IPS-NIHi11 (cell line): ENCODE measurements at regions not wholly inside any gene's neighbourhood (a gene's known extent, or its start where the extent isn't known, plus 50 kb on each side); places are given as distances from the start of the nearest gene placed in this dataset.

Experiments used
- DNase-seq: peaks from one replicate; pipeline ENCODE4 v3.0.0; 2012; ENCODE audit warnings: mixed read lengths, low spot score

GRCh38 chr2:11953258-11953657, 206.8 kb downstream of the LPIN1 start:
- no peak for DNase-seq

DNA sequence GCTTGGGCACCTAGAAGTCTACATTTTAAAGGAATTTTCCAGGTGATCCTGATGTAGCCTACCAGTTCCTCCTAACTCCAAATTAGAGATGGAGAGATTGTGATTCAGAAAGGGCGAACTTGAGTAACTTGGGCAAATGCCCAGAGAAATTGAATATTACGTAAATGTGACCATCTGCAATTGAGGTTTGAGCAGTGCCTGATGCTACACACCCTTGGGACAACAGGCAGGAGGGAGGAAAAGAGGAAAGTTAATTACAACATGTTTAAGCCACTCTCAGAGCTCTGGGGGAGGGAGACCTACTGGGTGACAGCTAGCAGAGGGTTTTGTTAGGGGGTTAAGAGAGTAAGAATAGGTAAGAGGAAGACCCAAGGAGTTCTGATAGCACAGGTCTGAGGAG, 208.9 kb downstream of the LPIN1 start:
- no peak for DNase-seq

DNA sequence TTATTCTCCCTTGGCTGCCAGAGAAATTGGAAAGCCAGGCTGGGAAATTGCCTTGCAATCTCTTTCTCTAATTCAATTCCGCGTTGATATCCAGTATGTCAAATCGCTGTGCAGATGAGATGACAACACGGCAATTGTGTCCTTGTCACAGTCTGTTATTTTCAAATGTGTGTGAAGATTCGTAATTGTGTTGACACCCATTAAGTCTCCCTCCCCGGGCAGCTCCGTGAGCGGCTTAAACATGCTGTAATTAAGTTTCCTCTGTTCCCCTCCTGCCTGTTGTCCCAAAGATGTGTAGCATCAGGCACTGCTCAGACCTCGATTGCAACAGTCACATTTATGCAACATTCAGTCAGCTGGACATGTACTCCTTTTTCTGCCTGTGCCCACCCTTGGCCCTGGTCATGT, 209.5 kb downstream of the LPIN1 start:
- DNase-seq: no peak

- DNase-seq: no peak
These were observed 216.4 kb downstream of the LPIN1 start for GRCh38 chr2:11962707-11963328.

GRCh38 chr2:11963966-11964365, 217.5 kb downstream of the LPIN1 start:
- no peak for DNase-seq

DNA sequence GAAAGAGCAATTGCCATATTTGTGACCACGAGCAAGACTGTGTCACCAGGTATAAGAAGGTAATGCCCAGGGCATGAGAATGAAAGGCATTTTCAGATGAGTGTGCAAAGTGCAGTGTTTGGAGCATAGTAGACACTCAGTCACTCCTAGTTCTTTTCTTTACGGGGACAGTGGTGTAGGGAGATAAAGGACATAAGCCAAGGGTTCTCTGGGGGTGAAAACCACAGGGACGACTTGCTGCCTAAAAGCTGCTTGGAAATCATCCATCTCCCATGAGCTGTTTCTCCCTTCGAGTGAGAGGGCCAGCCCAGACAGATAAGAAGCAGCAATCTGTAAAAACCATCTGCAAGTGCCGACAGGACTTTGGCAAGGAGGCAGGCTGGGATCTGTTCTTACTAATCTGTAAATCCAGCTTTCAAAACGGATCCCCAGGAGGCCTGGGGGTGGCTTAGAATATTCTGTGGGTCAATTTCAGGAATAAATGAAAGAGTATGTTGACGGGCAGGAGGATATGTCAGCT, 221.6 kb downstream of the LPIN1 start:
- no peak for DNase-seq

DNA sequence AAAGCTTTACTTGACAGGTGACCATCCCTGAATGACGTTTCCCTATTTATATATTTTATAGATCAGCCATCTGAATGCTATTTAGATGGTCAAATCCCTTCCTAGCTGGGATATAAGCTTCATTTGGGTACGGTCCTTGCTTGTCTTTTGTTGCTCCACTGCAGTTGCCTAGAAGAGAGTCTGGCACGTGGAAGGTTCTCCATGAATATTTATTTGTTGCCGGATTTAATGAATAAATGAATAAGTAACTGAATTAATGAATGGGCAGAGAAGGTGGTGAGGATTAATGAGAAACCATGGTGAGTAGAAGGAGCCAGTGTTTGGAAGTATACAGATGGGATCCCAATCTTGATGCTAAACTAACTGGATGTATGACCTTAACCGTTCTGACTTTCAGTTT, 222.1 kb downstream of the LPIN1 start:
- DNase-seq: no peak

GRCh38 chr2:11969774-11970173, 223.3 kb downstream of the LPIN1 start:
- no peak for DNase-seq

DNA sequence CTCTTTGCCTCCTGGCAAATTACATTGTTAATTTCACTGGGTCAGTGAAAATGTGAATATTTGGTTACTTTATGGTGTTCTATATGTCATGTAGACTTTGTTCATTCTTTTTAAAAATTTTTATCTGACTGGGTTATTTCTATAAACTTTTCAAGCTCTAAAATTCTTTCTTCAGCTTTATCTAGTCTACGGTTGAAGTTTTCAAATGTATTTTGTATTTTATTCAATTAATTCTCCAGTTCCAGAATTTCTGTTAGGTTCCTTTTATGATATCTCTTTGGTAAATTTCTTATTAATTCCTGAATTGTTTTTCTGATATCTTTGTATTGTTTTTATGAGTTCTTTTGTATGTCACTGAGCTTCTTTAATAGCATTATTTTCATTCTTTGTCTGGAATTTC, 228.1 kb downstream of the LPIN1 start:
- no peak for DNase-seq

GRCh38 chr2:11975373-11975772, 228.9 kb downstream of the LPIN1 start:
- DNase-seq: no peak

DNA sequence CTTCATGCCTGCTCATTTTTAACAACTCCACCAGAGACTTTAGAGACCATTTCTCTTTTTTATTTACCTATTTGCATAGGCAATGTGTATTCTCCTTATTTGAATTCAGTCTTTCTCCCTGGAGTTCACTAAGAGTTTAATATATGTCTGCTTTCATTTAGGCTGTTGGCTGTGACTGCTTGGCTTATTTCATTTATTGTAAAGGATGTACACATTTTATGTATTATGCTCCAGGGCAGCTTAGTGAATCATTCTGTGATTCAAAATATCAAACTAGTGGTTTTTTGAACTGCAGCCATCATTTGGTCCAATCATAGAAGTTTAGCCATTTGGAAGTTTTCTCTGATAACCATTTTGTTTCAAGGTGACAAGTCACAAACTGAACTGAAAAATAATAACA, 229.6 kb downstream of the LPIN1 start:
- no peak for DNase-seq

DNA sequence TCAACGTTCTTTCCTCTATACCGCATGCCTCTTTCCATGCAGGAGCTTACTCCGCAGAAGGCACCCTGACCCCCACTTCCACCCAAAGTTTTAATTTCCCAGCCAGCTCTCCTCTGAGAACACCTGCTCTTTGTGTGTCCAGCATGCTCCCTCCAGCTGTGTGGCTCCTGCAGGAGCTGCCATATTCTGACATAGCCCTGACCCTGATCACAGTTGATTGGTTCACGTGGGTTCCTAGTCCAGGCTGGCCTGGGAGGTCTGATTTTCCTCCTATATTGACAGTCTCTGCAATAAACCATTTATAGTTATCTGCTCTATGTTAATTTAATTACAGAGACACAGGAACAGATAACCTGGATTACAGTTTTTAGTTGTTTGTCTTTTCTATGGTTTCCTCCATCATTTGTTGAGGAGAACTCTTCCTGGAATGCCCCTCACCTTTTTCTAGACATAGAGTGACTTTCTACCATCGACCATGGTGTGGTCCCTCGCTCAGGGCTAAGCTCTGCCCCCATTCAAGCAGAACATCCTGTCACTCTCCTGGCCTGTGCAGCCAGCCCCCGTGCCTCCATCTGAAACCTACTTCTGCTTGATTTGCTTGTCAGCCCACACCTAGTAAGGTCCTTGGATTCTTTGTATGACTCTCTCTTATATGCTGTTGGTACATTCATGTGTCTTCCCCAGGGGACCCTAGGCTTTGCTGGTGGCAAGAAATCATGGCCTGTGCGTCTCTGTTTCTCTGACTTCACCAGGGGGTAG, 231.5 kb downstream of the LPIN1 start:
- DNase-seq: no peak

- DNase-seq: no peak
These were observed 234.4 kb downstream of the LPIN1 start for GRCh38 chr2:11980809-11981208.

- DNase-seq: no peak
These were observed 237.0 kb downstream of the LPIN1 start for GRCh38 chr2:11983401-11983800.

- DNase-seq: no peak
These were observed 237.4 kb downstream of the LPIN1 start for GRCh38 chr2:11983870-11984269.

- DNase-seq: no peak
These were observed 238.1 kb downstream of the LPIN1 start for GRCh38 chr2:11984316-11985158.

DNA sequence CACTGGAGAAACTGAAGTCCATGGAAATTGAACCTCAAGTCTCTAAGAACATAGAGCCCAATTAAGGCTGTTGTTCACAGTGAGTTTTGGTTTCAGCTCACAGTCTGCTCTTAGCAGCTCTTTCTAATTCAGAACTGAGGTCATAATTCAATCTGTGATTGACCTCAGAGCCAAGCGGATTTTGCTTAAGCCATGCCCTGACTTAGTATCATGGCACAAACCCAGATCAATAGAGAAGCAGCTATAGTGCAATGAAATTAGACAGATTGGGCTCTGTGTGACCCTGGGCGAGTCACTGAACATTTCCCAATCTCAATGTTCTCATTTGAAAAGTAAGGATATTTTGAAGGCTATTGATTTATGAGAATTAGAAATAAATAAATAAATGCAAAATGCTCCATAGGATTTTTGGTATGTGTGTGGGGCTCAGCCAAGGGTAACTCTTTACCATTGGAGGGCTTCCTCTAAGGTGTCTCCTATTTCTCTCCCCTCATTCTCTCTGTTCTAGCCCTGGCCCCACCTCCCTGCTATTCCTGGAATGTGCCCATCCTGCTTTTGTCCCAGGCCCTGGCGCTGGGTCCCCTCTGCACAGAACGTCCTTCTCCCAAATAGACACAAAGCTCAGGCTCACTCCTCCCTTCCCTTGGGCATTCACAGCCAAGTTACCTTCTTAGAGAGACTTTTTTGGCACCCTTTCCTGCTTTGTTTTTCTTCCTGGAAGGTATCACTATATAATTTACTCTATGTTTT, 239.6 kb downstream of the LPIN1 start:
- DNase-seq: peak; percentile 35

DNA sequence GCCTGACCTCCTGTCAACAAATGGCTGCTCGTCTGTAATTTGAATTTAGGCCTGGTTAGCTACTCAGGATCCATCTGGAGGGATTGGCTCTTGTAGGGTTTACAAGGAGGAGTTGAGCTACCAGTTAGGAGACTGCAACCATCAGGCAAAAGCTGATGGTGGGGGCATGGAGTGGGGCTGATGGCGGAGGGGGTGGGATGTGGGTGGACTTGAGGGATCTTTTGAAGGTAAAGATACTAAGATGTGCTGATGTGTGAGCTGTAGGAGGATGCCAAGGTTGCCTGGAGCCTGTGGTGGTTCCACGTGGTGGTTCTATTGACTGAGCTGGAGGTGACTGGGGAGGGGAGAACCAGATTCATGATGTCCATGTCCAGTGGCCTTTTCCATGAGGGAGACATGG, 240.7 kb downstream of the LPIN1 start:
- DNase-seq: no peak

GRCh38 chr2:11988691-11989353, 242.4 kb downstream of the LPIN1 start:
- no peak for DNase-seq

GRCh38 chr2:11989354-11989703, 242.9 kb downstream of the LPIN1 start:
- DNase-seq: no peak

- DNase-seq: no peak
These were observed 244.1 kb downstream of the LPIN1 start for GRCh38 chr2:11990576-11990975.

DNA sequence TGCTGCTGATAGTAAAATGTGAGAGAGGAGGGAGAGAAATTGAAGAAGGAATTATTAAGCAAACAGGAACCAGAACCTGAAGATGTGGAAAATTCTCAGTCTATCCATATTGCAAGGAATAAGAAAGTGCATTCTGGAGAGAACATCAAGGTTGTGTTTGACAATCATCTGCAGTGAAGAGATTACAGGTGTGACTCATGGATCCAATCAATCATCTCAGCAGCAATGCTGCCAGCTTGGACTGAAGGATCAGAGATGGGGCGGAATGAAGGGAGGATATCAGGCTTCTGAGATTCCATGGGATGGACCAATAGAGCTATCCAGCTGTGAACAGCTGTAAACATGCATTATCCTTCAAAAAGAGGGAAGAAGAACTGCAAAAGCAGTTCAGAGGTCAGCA, 247.3 kb downstream of the LPIN1 start:
- no peak for DNase-seq
